ENCODE measurements at regions not wholly inside any gene's neighbourhood (a gene's known extent, or its start where the extent isn't known, plus 50 kb on each side); places are given as distances from the start of the nearest gene placed in this dataset.
"Not testable (repeated sequence)": the region's sequence is repeated elsewhere in the genome, so short reads cannot be mapped to it uniquely, and the experiment has no call there.

DNA sequence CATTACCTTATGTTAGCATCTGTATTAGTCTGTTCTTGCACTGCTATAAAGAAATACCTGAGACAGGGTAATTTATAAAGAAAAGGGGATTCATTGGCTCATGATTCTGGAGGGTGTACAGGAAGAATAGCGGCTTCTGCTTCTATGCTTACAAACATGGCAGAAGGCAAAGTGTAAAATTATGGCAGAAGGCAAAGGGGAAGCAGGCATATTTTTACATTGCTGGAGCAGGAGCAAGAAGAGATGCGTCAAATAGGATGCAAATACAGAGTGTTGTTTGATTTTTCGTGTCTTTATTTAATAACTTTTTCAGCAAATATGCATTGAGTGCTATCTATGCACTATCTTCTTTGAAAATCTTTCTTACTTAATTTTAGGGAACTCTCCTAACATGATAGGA is 210.7 kb upstream of the SSTR1 start:
- WGBS, 3 donors, result 90 to 93% (median 92%) methylated on average over 3 of the region's 3 CpGs
- Histone ChIP-seq H3K27me3 (ENCODE audit: insufficient read depth in 3 of 3, low read length in 2 of 3) (no peaks in the 10 kb centered on the region), H3K4me1 (no peaks in the 10 kb centered on the region), H3K9me3 (no peaks in the 10 kb centered on the region), H3K27ac (no peak overlapping the region), H3K4me3 (no peak overlapping the region), H3K36me3 (ENCODE audit: insufficient read depth in 1 of 2, low read depth in 1 of 2) (no peaks in the 10 kb centered on the region)
- ATAC-seq (no peak), DNase-seq (no peak)
- TF ChIP-seq, protein P1, sequence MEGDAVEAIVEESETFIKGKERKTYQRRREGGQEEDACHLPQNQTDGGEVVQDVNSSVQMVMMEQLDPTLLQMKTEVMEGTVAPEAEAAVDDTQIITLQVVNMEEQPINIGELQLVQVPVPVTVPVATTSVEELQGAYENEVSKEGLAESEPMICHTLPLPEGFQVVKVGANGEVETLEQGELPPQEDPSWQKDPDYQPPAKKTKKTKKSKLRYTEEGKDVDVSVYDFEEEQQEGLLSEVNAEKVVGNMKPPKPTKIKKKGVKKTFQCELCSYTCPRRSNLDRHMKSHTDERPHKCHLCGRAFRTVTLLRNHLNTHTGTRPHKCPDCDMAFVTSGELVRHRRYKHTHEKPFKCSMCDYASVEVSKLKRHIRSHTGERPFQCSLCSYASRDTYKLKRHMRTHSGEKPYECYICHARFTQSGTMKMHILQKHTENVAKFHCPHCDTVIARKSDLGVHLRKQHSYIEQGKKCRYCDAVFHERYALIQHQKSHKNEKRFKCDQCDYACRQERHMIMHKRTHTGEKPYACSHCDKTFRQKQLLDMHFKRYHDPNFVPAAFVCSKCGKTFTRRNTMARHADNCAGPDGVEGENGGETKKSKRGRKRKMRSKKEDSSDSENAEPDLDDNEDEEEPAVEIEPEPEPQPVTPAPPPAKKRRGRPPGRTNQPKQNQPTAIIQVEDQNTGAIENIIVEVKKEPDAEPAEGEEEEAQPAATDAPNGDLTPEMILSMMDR (IDR thresholded peaks at IDR 0.05), result no peak
- intact Hi-C loops (cut with DNase I), result no loop called here

DNA sequence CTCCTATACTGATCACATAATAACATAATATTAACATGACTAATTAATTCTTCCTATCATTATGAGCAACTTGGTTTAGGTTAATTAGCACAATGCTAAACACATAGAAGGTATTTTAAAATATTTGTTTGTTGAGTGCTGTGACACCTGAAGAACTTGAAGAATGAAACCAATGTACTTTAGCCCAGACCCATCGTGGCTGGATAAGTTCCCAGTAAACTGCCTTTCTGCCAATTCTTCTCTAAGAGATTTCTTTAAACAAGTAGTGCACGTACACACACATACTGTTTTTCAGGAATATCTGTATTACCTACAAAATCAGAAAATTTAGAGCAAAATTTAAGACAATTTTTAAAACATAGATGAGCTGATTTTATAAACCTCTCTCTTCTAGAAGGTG is 207.4 kb upstream of the SSTR1 start:
- DNase-seq (no peak), ATAC-seq (no peak)
- Histone ChIP-seq H3K9me3 (no peaks in the 10 kb centered on the region), H3K36me3 (ENCODE audit: insufficient read depth in 1 of 2, low read depth in 1 of 2) (no peaks in the 10 kb centered on the region), H3K4me1 (no peaks in the 10 kb centered on the region), H3K4me3 (no peak overlapping the region), H3K27ac (no peak overlapping the region), H3K27me3 (ENCODE audit: insufficient read depth in 3 of 3, low read length in 2 of 3) (no peaks in the 10 kb centered on the region)
- intact Hi-C loops (cut with DNase I), result no loop called here
- TF ChIP-seq, protein P1 (IDR thresholded peaks at IDR 0.05), result no peak
- 44 to 65% (median 53%) methylated on average over 2 of the region's 2 CpGs for WGBS, 3 donors

DNA sequence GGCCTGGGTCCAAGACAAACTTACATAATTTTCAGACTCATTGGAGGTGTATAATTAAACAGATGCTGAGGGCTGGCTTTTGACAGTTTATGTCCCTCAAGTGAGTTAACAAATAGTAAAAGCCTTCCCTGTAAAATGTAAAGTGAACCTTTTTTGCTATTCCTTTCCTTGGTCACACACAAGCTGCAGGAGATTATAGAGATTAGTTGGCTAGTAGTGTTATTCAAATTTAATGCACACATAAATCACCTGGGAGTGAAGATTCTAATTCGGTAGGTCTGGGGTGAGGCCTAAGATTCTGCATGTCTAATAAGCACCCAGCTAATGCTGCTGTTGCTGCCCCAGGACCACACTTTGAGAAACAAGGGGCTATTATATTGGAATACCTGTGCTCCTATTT is 206.2 kb upstream of the SSTR1 start:
- no peak for DNase-seq
- H3K36me3 ChIP-seq (ENCODE audit: insufficient read depth in 1 of 2, low read depth in 1 of 2), result no peaks in the 10 kb centered on the region
- ATAC-seq, result no peak
- no peaks in the 10 kb centered on the region for H3K4me1 ChIP-seq
- H3K27ac ChIP-seq, result no peak overlapping the region
- TF ChIP-seq, protein P1 (IDR thresholded peaks at IDR 0.05), result no peak
- H3K4me3 ChIP-seq, result no peak overlapping the region
- H3K9me3 ChIP-seq, result no peaks in the 10 kb centered on the region
- WGBS, 3 donors, result 15 to 32% (median 26%) methylated on average over 1 of the region's 1 CpG
- no peaks in the 10 kb centered on the region for H3K27me3 ChIP-seq (ENCODE audit: insufficient read depth in 3 of 3, low read length in 2 of 3)
- intact Hi-C loops (cut with DNase I), result no loop called here

DNA sequence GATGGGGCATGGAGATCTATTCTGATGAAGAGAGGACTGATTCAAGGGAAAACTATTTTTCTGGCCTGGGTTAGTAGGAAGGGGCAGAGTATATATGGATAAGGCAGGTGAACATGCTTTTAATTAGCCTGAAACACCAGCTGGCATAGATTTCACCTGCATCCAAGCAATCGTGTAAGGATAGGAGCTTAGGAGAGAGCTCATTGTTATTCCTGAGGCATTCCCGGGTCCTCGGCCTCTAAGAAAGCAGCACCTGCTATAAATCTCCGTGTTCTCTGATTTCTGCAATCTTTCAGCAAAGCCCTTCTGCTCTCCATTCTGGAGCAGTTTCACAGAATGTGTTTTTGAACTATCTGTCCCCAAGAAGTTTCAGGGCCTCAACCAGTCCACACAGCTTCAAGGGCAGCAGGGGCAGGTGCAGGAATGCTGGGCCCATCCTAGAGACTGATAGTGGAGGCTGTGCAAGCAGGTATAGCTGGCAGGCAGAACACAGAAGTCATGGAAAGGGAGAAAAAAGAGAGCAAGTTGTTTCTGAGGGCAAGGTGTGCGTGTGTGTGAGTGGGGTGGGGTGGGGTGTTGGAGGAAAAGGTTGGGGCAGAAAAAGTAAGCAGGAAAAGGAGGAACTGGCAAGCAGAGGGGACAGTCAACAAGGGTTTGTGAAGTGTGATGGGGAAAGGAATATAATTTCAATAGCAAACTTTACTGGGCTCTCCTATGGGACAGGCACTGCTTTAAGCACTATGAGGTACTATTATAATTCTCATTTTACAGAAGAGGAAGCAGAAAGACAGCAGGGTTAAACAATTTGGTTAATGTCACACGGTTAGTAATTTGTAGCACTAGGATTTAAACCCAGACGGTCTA is 203.7 kb upstream of the SSTR1 start:
- no peak overlapping the region for H3K27ac ChIP-seq
- no peak for ATAC-seq
- H3K9me3 ChIP-seq, result no peaks in the 10 kb centered on the region
- DNase-seq, result no peak
- no peaks in the 10 kb centered on the region for H3K36me3 ChIP-seq (ENCODE audit: insufficient read depth in 1 of 2, low read depth in 1 of 2)
- no peak overlapping the region for H3K4me3 ChIP-seq
- 36 to 39% (median 36%) methylated on average over 7 of the region's 7 CpGs for WGBS, 3 donors
- H3K4me1 ChIP-seq, result no peaks in the 10 kb centered on the region
- intact Hi-C loops (cut with DNase I), result no loop called here
- H3K27me3 ChIP-seq (ENCODE audit: insufficient read depth in 3 of 3, low read length in 2 of 3), result no peaks in the 10 kb centered on the region
- TF ChIP-seq, protein P1 (IDR thresholded peaks at IDR 0.05), result no peak

DNA sequence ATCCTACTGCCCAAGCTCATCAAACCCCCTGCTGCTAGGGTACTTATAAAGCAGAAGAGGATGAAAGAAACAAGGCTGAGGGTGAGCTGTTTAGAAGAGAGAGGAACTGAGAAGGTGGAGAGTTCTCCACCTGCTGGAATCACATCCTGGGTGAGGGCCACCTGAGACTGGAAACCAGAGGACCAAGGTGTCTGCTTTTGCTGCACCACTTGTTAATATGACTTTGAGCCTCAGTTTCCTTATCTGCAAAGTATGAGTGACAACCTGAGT is 203.2 kb upstream of the SSTR1 start:
- Histone ChIP-seq H3K27me3 (ENCODE audit: insufficient read depth in 3 of 3, low read length in 2 of 3) (no peaks in the 10 kb centered on the region), H3K4me3 (no peak overlapping the region), H3K9me3 (no peaks in the 10 kb centered on the region), H3K36me3 (ENCODE audit: insufficient read depth in 1 of 2, low read depth in 1 of 2) (no peaks in the 10 kb centered on the region), H3K27ac (no peak overlapping the region), H3K4me1 (no peaks in the 10 kb centered on the region)
- TF ChIP-seq, protein P1 (IDR thresholded peaks at IDR 0.05), result no peak
- intact Hi-C loops (cut with DNase I), result no loop called here
- no peak for ATAC-seq
- no peak for DNase-seq

DNA sequence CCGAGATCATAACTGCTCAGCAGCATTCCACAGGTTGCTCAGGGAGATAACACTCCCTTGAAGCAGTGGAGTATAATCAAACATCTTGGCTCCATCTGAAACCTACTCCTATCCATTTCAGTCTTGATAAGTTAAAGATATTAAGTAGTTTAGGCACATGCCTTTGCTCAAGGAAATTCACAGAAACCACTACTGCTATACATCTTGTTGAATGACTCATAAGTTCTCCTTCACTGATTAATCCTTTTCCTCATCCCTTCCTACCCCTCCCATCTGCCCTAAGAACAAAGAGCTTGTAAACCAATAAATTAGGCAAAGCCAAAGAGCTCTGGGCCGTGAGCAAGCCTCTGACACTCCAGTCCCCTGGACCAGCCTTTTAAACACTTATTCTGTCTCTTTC is 196.5 kb upstream of the SSTR1 start:
- H3K4me3 ChIP-seq; ATAC-seq; H3K27me3 ChIP-seq (ENCODE audit: insufficient read depth in 3 of 3, low read length in 2 of 3); H3K27ac ChIP-seq; H3K36me3 ChIP-seq (ENCODE audit: insufficient read depth in 1 of 2, low read depth in 1 of 2); DNase-seq; H3K4me1 ChIP-seq; intact Hi-C loops (cut with DNase I): not testable (repeated sequence)
- peaks cover 14% of the 10 kb centered on the region for H3K9me3 ChIP-seq
- WGBS, 3 donors, result 46 to 52% (median 50%) methylated on average over 2 of the region's 2 CpGs

All from psoas muscle (tissue), 7 donors.